ENCODE measurements at regions not wholly inside any gene's neighbourhood (a gene's known extent, or its start where the extent isn't known, plus 50 kb on each side); places are given as distances from the start of the nearest gene placed in this dataset.

DNA sequence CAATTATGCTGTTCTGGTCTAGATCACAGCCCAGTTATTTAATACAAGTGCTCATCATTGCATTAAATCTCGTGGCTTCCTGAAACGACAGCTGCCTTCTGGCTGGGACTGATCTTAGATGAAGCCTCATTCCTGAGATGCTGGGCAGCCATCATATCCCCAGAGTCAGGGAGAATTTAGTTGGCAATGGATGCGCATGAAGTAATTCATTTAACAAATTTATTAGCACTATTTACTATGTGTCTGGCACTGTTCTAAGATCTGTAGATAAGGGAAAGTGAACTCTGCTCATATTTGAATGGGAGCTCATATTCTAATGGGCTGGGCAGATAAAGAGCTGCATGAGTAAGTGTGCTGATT lies 244.7 kb downstream of the KCNS3 start:
- DNase-seq (ENCODE audit: low read depth): no peak
- TF ChIP-seq, protein P1, sequence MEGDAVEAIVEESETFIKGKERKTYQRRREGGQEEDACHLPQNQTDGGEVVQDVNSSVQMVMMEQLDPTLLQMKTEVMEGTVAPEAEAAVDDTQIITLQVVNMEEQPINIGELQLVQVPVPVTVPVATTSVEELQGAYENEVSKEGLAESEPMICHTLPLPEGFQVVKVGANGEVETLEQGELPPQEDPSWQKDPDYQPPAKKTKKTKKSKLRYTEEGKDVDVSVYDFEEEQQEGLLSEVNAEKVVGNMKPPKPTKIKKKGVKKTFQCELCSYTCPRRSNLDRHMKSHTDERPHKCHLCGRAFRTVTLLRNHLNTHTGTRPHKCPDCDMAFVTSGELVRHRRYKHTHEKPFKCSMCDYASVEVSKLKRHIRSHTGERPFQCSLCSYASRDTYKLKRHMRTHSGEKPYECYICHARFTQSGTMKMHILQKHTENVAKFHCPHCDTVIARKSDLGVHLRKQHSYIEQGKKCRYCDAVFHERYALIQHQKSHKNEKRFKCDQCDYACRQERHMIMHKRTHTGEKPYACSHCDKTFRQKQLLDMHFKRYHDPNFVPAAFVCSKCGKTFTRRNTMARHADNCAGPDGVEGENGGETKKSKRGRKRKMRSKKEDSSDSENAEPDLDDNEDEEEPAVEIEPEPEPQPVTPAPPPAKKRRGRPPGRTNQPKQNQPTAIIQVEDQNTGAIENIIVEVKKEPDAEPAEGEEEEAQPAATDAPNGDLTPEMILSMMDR (IDR thresholded peaks at IDR 0.05; ENCODE audit: insufficient read depth, low read depth, low read length): no peak
- H3K4me3 ChIP-seq (ENCODE audit: low read depth, low read length): no peak overlapping the region

DNA sequence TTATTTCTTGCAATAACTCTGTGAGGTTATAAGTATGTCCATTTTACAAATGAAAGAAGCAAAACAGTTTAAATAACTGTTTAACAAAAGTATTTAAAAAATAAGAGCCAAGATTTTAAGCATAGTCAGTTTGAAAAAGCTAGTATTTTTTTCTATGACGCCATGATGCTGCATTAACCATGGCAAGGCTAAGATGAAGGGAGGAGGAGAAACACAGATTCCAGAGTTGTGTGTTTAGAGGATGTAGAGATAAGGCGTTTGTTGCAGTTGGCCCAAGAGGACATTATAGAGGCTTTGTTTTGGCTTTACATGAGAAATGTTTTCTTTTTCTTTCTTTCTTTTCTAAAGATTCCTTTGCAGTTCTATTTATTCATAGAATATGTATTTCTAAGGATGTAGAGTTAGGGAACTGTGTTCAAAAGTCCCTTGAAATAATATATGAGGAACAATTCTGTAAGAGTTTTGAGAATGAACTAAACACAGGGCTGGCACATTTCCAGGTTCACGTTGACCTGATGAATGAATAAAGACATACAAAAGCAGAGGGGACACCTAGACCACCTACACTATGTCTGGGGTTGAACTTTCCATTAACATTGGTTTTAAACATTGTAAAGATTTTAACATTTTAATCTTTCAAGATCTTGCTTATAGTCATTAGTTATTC lies 244.2 kb downstream of the KCNS3 start:
- H3K4me3 ChIP-seq (ENCODE audit: low read depth, low read length): no peak overlapping the region
- TF ChIP-seq, protein P1 (IDR thresholded peaks at IDR 0.05; ENCODE audit: insufficient read depth, low read depth, low read length): no peak
- DNase-seq (ENCODE audit: low read depth): no peak

DNA sequence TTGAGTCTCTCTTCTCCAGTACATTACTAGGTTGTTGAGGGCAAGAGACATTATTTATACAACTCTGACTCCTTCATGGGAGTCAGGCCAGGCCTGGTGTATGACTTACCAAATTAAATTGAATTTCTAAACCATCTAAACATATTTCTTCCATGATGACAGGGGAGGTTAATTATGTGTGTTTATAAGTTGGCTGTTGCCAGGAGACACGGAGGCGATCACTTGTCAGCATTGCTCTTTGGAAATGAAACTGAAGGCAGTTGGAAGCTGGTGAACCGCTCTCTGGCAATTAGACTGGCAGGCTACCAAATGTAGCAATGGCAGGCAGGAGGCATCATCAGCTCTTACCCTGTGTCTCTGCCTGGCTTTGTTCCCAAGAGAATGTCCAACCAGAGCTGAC lies 241.4 kb downstream of the KCNS3 start:
- TF ChIP-seq, protein P1 (IDR thresholded peaks at IDR 0.05; ENCODE audit: insufficient read depth, low read depth, low read length): no peak
- no peak for DNase-seq (ENCODE audit: low read depth)
- H3K4me3 ChIP-seq (ENCODE audit: low read depth, low read length): no peak overlapping the region

DNA sequence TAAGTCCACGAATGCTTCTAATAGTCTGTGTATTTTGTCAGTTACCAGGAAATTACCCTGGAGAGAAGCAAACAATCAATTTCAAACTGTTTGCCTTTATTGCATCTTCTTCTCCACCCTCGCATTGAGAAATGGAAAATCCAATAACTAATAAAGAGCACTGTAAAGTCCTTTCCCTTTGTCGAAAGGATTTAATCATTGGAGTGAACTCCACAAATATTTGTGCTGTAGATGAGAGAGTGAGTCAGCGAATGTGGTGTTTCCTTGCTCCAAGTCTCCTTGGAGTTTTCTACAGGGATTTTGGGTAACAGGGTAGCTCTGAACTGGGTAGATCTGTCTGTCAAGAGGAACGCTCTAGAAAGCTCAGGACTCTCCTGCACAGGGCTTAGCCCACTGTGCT lies 240.2 kb downstream of the KCNS3 start:
- TF ChIP-seq, protein P1 (IDR thresholded peaks at IDR 0.05; ENCODE audit: insufficient read depth, low read depth, low read length): no peak
- no peak overlapping the region for H3K4me3 ChIP-seq (ENCODE audit: low read depth, low read length)
- DNase-seq (ENCODE audit: low read depth): no peak

DNA sequence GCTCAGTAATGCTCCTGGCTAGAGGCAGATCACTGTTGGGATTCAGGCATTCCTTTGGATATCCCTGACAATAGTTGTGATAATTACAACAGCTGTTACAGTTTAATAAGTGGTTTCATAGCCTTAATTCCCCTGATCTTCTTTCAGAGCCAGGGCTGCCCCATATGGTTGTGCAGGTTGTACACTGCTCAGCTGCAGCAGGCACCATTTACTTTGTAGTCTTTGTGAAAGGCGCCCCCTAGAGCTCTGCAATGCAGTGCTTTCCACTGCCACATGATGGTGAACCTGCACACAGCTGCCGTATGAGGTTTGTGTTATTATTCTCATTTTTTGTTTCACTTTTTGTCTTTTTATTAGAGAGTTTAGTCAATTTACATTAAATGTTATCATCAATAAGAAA lies 239.1 kb downstream of the KCNS3 start:
- TF ChIP-seq, protein P1 (IDR thresholded peaks at IDR 0.05; ENCODE audit: insufficient read depth, low read depth, low read length): peak; percentile 89
- peak; percentile 78 for DNase-seq (ENCODE audit: low read depth)
- H3K4me3 ChIP-seq (ENCODE audit: low read depth, low read length): no peak overlapping the region

DNA sequence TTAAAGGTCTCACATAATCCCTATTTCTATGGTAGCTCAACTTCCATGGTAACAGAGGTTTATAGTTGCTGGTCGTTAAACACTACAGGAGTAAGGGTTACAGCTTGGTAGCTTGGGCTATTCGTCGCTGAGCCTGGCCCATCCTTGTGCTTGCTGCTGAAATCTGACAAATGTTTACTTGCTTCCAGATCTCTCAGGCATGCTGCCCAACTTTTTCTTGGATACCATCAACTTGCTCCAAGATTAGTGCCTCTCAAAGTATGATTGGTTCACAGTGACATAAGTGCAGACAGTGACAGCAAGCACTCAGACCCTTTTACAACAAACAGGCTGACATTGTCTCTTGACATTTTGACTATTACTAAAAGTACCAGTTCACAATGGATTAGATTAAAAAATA lies 231.8 kb downstream of the KCNS3 start:
- H3K4me3 ChIP-seq (ENCODE audit: low read depth, low read length): no peak overlapping the region
- no peak for DNase-seq (ENCODE audit: low read depth)
- TF ChIP-seq, protein P1 (IDR thresholded peaks at IDR 0.05; ENCODE audit: insufficient read depth, low read depth, low read length): no peak

DNA sequence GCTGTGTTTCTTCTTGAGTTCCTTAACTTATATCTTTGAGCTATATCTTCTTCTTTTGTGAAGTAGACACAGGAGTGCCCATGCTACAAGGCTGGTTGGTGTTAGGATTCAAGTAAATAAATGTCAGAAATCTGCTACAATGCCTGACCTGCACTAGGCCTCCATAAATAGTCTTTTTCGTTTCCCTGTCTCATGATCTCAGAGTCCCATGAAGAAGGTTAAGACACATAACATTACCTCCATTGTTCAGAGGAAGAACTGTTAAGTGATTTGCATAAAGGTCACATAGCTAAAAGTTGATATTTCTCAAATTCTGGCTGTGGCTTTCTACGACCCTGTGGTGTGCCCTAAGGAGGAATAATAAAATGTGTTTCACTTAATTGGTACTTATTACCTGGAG lies 228.4 kb downstream of the KCNS3 start:
- no peak for DNase-seq (ENCODE audit: low read depth)
- H3K4me3 ChIP-seq (ENCODE audit: low read depth, low read length): no peak overlapping the region
- TF ChIP-seq, protein P1 (IDR thresholded peaks at IDR 0.05; ENCODE audit: insufficient read depth, low read depth, low read length): no peak

Measured in fibroblast of villous mesenchyme (primary cell).